CD8-positive, alpha-beta memory T cell (primary cell): ENCODE measurements at regions not wholly inside any gene's neighbourhood (a gene's known extent, or its start where the extent isn't known, plus 50 kb on each side); places are given as distances from the start of the nearest gene placed in this dataset.

Source experiments
- CTCF ChIA-PET: fragments of 350-600 bp; sonication (Branson Sonifier 250); formaldehyde crosslinking; loops from one replicate; lab custom pipeline; 2021; ENCODE audit warnings: antibody characterized with exemption; lab: Charles Lee
- POLR2A ChIA-PET: fragments of 350-600 bp; sonication (Branson Sonifier 250); formaldehyde crosslinking; loops from one replicate; lab custom pipeline; 2021; ENCODE audit warnings: antibody characterized with exemption; lab: Charles Lee
- DNase-seq, 5 donors: peaks; one replicate each; pipeline versions ENCODE4 v3.0.0 to v3.0.0-alpha.2; 2020 to 2022; ENCODE audit warnings: mixed read lengths in 1 of 5
- H3K27ac ChIP-seq: one replicate; pipeline ENCODE4 v1.7.0; 2013; ENCODE audit warnings: low read depth, mild to moderate bottlenecking, low read length, moderate library complexity
- H3K27me3 ChIP-seq: 2 replicates; pipeline ENCODE4 v1.7.0; 2013; ENCODE audit warnings: low read length, mild to moderate bottlenecking; ENCODE audit not compliant: insufficient read depth, poor library complexity, severe bottlenecking
- H3K36me3 ChIP-seq: 2 replicates; pipeline ENCODE4 v1.7.0; 2013; ENCODE audit warnings: mild to moderate bottlenecking, low read length, moderate library complexity; ENCODE audit not compliant: insufficient read depth
- H3K4me1 ChIP-seq: 2 replicates; pipeline ENCODE4 v1.7.0; 2013; ENCODE audit warnings: mild to moderate bottlenecking, low read length, moderate library complexity; ENCODE audit not compliant: insufficient read depth
- H3K4me3 ChIP-seq: 2 replicates; pipeline ENCODE4 v1.7.0; 2013; ENCODE audit warnings: mild to moderate bottlenecking, low read length
- H3K9me3 ChIP-seq: 2 replicates; pipeline ENCODE4 v1.7.0; 2013; ENCODE audit warnings: mild to moderate bottlenecking, low read length
- H3K27ac Mint-ChIP-seq, 8 donors: one replicate each; pipeline ENCODE4 v1.8.0; 2020 to 2021; ENCODE audit warnings: mixed read lengths in 8 of 8, mild to moderate bottlenecking in 6 of 8, inconsistent platforms in 3 of 8, moderate library complexity in 3 of 8
- H3K27me3 Mint-ChIP-seq, 2 donors: one replicate each; pipeline ENCODE4 v1.8.0; 2020 to 2021; ENCODE audit warnings: mixed read lengths in 2 of 2, mild to moderate bottlenecking in 1 of 2, moderate library complexity in 1 of 2
- H3K36me3 Mint-ChIP-seq, 3 donors: one replicate each; pipeline ENCODE4 v1.8.0; 2020 to 2021; ENCODE audit warnings: mixed read lengths in 3 of 3, inconsistent platforms in 1 of 3, mild to moderate bottlenecking in 1 of 3
- H3K4me1 Mint-ChIP-seq, 3 donors: one replicate each; pipeline ENCODE4 v1.8.0; 2020 to 2021; ENCODE audit warnings: mixed read lengths in 3 of 3, inconsistent platforms in 1 of 3, mild to moderate bottlenecking in 1 of 3
- H3K4me3 Mint-ChIP-seq, 7 donors: one replicate each; pipeline ENCODE4 v1.8.0; 2020 to 2021; ENCODE audit warnings: mixed read lengths in 7 of 7, mild to moderate bottlenecking in 6 of 7, moderate library complexity in 4 of 7, inconsistent platforms in 2 of 7
- H3K9me3 Mint-ChIP-seq, 5 donors: one replicate each; pipeline ENCODE4 v1.8.0; 2020 to 2022; ENCODE audit warnings: mixed read lengths in 5 of 5, mild to moderate bottlenecking in 3 of 5, moderate library complexity in 2 of 5, inconsistent platforms in 1 of 5

- Histone ChIP-seq H3K27me3 (no peaks in the 10 kb centered on the region), H3K9me3 (no peaks in the 10 kb centered on the region), H3K4me3 (no peak overlapping the region), H3K4me1 (no peaks in the 10 kb centered on the region), H3K36me3 (no peaks in the 10 kb centered on the region), H3K27ac (no peak overlapping the region)
- H3K27ac Mint-ChIP-seq, result no peak overlapping the region
- H3K4me1 Mint-ChIP-seq, result no peaks in the 10 kb centered on the region
- ChIA-PET POLR2A (no interaction called here), CTCF (no interaction called here)
- no peak overlapping the region for H3K4me3 Mint-ChIP-seq
- no peaks in the 10 kb centered on the region for H3K36me3 Mint-ChIP-seq
- H3K9me3 Mint-ChIP-seq, result no peaks in the 10 kb centered on the region
- peaks cover 2 to 10% of the 10 kb centered on the region in 2 donors for H3K27me3 Mint-ChIP-seq
- DNase-seq, result no peak
These were observed 177.0 kb downstream of the GPAT3 start for GRCh38 chr4:83712890-83713289.

- no peaks in the 10 kb centered on the region for H3K27me3 ChIP-seq
- H3K4me1 Mint-ChIP-seq, result no peaks in the 10 kb centered on the region
These were observed 173.7 kb downstream of the GPAT3 start for GRCh38 chr4:83709627-83710026.

GRCh38 chr4:83708500-83709175 is 172.7 kb downstream of the GPAT3 start:
- no peak for DNase-seq
- H3K27me3 Mint-ChIP-seq, result peaks cover 0 to 8% of the 10 kb centered on the region in 2 donors
- H3K36me3 Mint-ChIP-seq, result no peaks in the 10 kb centered on the region
- POLR2A ChIA-PET, result no interaction called here
- no peak overlapping the region for H3K27ac ChIP-seq
- no peak overlapping the region for H3K4me3 ChIP-seq
- H3K36me3 ChIP-seq, result no peaks in the 10 kb centered on the region
- H3K9me3 Mint-ChIP-seq, result peaks cover 0 to 3% (median 0%) of the 10 kb centered on the region in 5 donors
- CTCF ChIA-PET, result no interaction called here
- H3K9me3 ChIP-seq, result no peaks in the 10 kb centered on the region
- H3K27me3 ChIP-seq, result no peaks in the 10 kb centered on the region
- H3K27ac Mint-ChIP-seq, result no peak overlapping the region
- no peak overlapping the region for H3K4me3 Mint-ChIP-seq
- H3K4me1 Mint-ChIP-seq, result no peaks in the 10 kb centered on the region
- H3K4me1 ChIP-seq, result no peaks in the 10 kb centered on the region

More at GRCh38 chr4:83709627-83710026, 173.7 kb downstream of the GPAT3 start:
- Histone ChIP-seq H3K27ac (no peak overlapping the region), H3K4me3 (no peak overlapping the region), H3K4me1 (no peaks in the 10 kb centered on the region), H3K9me3 (no peaks in the 10 kb centered on the region), H3K36me3 (no peaks in the 10 kb centered on the region)
- Mint-ChIP-seq H3K9me3 (no peaks in the 10 kb centered on the region), H3K36me3 (no peaks in the 10 kb centered on the region), H3K27ac (no peak overlapping the region), H3K27me3 (peaks cover 2 to 8% of the 10 kb centered on the region in 2 donors), H3K4me3 (no peak overlapping the region)
- CTCF ChIA-PET, result no interaction called here
- DNase-seq, result no peak
- POLR2A ChIA-PET, result no interaction called here

GRCh38 chr4:83704786-83705185 is 168.9 kb downstream of the GPAT3 start:
- no peak overlapping the region for H3K4me3 Mint-ChIP-seq
- no peaks in the 10 kb centered on the region for H3K36me3 ChIP-seq
- H3K4me1 ChIP-seq, result no peaks in the 10 kb centered on the region
- no peaks in the 10 kb centered on the region for H3K4me1 Mint-ChIP-seq
- ChIA-PET POLR2A (no interaction called here), CTCF (no interaction called here)
- no peak overlapping the region for H3K27ac ChIP-seq
- H3K36me3 Mint-ChIP-seq, result peaks cover 0 to 4% (median 0%) of the 10 kb centered on the region in 3 donors
- H3K27me3 Mint-ChIP-seq, result peaks cover 0 to 8% of the 10 kb centered on the region in 2 donors
- DNase-seq, result no peak
- H3K9me3 Mint-ChIP-seq, result peaks cover 9 to 19% (median 10%) of the 10 kb centered on the region in 5 donors
- H3K27me3 ChIP-seq, result no peaks in the 10 kb centered on the region
- no peaks in the 10 kb centered on the region for H3K9me3 ChIP-seq
- no peak overlapping the region for H3K4me3 ChIP-seq
- no peak overlapping the region for H3K27ac Mint-ChIP-seq

GRCh38 chr4:83703752-83704151 is 167.8 kb downstream of the GPAT3 start:
- H3K4me1 ChIP-seq, result no peaks in the 10 kb centered on the region
- H3K27ac Mint-ChIP-seq, result no peak overlapping the region
- ChIA-PET CTCF (no interaction called here), POLR2A (no interaction called here)
- no peaks in the 10 kb centered on the region for H3K9me3 ChIP-seq
- H3K27ac ChIP-seq, result no peak overlapping the region
- H3K4me1 Mint-ChIP-seq, result no peaks in the 10 kb centered on the region
- DNase-seq, result no peak
- H3K9me3 Mint-ChIP-seq, result peaks cover 9 to 22% (median 10%) of the 10 kb centered on the region in 5 donors
- H3K36me3 ChIP-seq, result no peaks in the 10 kb centered on the region
- peaks cover 0 to 4% (median 0%) of the 10 kb centered on the region in 3 donors for H3K36me3 Mint-ChIP-seq
- no peaks in the 10 kb centered on the region for H3K27me3 ChIP-seq
- no peak overlapping the region for H3K4me3 Mint-ChIP-seq
- no peak overlapping the region for H3K4me3 ChIP-seq
- H3K27me3 Mint-ChIP-seq, result peaks cover 0 to 12% of the 10 kb centered on the region in 2 donors

- Mint-ChIP-seq H3K27me3 (peaks cover 0 to 8% of the 10 kb centered on the region in 2 donors), H3K4me1 (no peaks in the 10 kb centered on the region), H3K4me3 (no peak overlapping the region), H3K9me3 (peaks cover 9 to 24% (median 10%) of the 10 kb centered on the region in 5 donors), H3K27ac (no peak overlapping the region), H3K36me3 (peaks cover 0 to 4% (median 0%) of the 10 kb centered on the region in 3 donors)
- no peak for DNase-seq
- ChIA-PET POLR2A (no interaction called here), CTCF (no interaction called here)
- Histone ChIP-seq H3K27ac (no peak overlapping the region), H3K36me3 (no peaks in the 10 kb centered on the region), H3K27me3 (no peaks in the 10 kb centered on the region), H3K4me3 (no peak overlapping the region), H3K9me3 (no peaks in the 10 kb centered on the region), H3K4me1 (no peaks in the 10 kb centered on the region)
These were observed 165.1 kb downstream of the GPAT3 start for GRCh38 chr4:83701041-83701440.

- POLR2A ChIA-PET, result no interaction called here
- H3K4me1 ChIP-seq, result no peaks in the 10 kb centered on the region
- Mint-ChIP-seq H3K36me3 (peaks cover 0 to 4% (median 0%) of the 10 kb centered on the region in 3 donors), H3K27ac (no peak overlapping the region), H3K4me3 (no peak overlapping the region), H3K27me3 (peaks cover 3 to 16% of the 10 kb centered on the region in 2 donors), H3K4me1 (no peaks in the 10 kb centered on the region), H3K9me3 (peaks cover 9 to 22% (median 10%) of the 10 kb centered on the region in 5 donors)
- H3K27ac ChIP-seq, result no peak overlapping the region
- H3K4me3 ChIP-seq, result no peak overlapping the region
- H3K9me3 ChIP-seq, result no peaks in the 10 kb centered on the region
- H3K27me3 ChIP-seq, result no peaks in the 10 kb centered on the region
- no peaks in the 10 kb centered on the region for H3K36me3 ChIP-seq
- CTCF ChIA-PET, result no interaction called here
- no peak for DNase-seq
These were observed 163.4 kb downstream of the GPAT3 start for GRCh38 chr4:83699358-83699757.

GRCh38 chr4:83692028-83692427 is 156.1 kb downstream of the GPAT3 start:
- Mint-ChIP-seq H3K9me3 (no peaks in the 10 kb centered on the region), H3K27ac (no peak overlapping the region), H3K4me1 (no peaks in the 10 kb centered on the region), H3K27me3 (peaks cover 3 to 18% of the 10 kb centered on the region in 2 donors), H3K4me3 (no peak overlapping the region), H3K36me3 (no peaks in the 10 kb centered on the region)
- no peak overlapping the region for H3K27ac ChIP-seq
- H3K9me3 ChIP-seq, result no peaks in the 10 kb centered on the region
- H3K4me1 ChIP-seq, result no peaks in the 10 kb centered on the region
- CTCF ChIA-PET, result no interaction called here
- POLR2A ChIA-PET, result no interaction called here
- no peaks in the 10 kb centered on the region for H3K27me3 ChIP-seq
- no peak for DNase-seq
- H3K4me3 ChIP-seq, result no peak overlapping the region
- no peaks in the 10 kb centered on the region for H3K36me3 ChIP-seq
